ENCODE measurements at regions not wholly inside any gene's neighbourhood (a gene's known extent, or its start where the extent isn't known, plus 50 kb on each side); places are given as distances from the start of the nearest gene placed in this dataset.

GRCh38 chr14:103225062-103225461, 101.8 kb downstream of the TNFAIP2 start:
- TF ChIP-seq POLR2A (IDR thresholded peaks at IDR 0.05; ENCODE audit: low read length) (no peak), GATA1 (IDR thresholded peaks at IDR 0.05; ENCODE audit: low read depth, low read length) (no peak)

Data from erythroblast (primary cell).